Endothelial cell of umbilical vein (primary cell): ENCODE measurements at regions not wholly inside any gene's neighbourhood (a gene's known extent, or its start where the extent isn't known, plus 50 kb on each side); places are given as distances from the start of the nearest gene placed in this dataset.
A peak's percentile ranks its signal among the peaks of the same experiment; 100 is the strongest.

Experiments used
- EZH2 ChIP-seq: IDR thresholded peaks from 2 replicates; pipeline ENCODE4 v1.6.1; 2012; ENCODE audit warnings: borderline replicate concordance, low read depth, mild to moderate bottlenecking, moderate library complexity, low read length, inconsistent platforms; ENCODE audit not compliant: severe bottlenecking
- GATA2 ChIP-seq: IDR thresholded peaks from 2 replicates; pipeline ENCODE4 v1.7.0; 2011; ENCODE audit warnings: low read depth, mild to moderate bottlenecking, moderate library complexity, mixed read lengths, low read length; ENCODE audit not compliant: insufficient read length, insufficient read depth
- POLR2A ChIP-seq: IDR thresholded peaks from 2 replicates; pipeline ENCODE4 v1.6.1; 2012; ENCODE audit warnings: low read depth, mild to moderate bottlenecking, control low read depth, low read length
- POLR2AphosphoS5 ChIP-seq: IDR thresholded peaks from 2 replicates; pipeline ENCODE4 v1.6.1; 2012; ENCODE audit warnings: low read depth, mild to moderate bottlenecking, control low read depth, low read length, moderate library complexity; ENCODE audit not compliant: insufficient read depth
- TF ChIP-seq, protein P1 (sequence below), 2 donors: IDR thresholded peaks; 1 replicate in 1 of 2; 2 replicates in 1 of 2; pipeline ENCODE4 v1.5.1; 2011; ENCODE audit warnings: low read length in 2 of 2, mild to moderate bottlenecking in 2 of 2, moderate library complexity in 2 of 2, control low read depth in 1 of 2, inconsistent platforms in 1 of 2, low read depth in 1 of 2; ENCODE audit not compliant: insufficient read depth in 1 of 2; ENCODE audit errors: extremely low read depth in 1 of 2
- TF ChIP-seq, protein P2 (sequence below): IDR thresholded peaks from 2 replicates; pipeline ENCODE4 v1.6.1; 2011; ENCODE audit not compliant: insufficient read depth, insufficient read length

DNA sequence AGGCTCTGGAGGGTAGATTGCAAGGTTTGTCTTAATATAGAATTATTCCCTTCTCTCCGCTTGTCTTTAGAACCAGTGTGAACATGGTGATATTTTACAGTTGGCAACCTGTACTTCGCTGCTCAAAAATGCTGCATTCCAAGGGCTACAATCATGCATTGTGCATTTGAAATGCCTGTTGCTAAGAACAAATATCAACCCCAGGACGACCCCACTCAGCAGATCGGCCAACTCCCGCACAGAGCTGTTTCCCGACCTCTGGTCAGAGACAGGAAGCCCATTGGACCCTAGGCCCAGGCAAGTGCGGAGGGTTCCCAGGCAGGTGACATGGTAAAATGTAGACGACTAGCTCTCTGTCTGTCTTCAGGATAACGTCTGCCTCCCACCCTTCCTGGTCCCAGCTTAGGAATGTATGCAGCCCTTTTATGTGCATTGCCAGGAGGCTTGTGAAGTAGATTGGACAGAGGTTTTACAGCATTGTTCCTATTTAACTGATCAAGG, 263.5 kb downstream of the FOXO1 start:
- TF ChIP-seq POLR2A (no peak), POLR2AphosphoS5 (peak; percentile 26), GATA2 (no peak), EZH2 (no peak)
- TF ChIP-seq, protein P1, sequence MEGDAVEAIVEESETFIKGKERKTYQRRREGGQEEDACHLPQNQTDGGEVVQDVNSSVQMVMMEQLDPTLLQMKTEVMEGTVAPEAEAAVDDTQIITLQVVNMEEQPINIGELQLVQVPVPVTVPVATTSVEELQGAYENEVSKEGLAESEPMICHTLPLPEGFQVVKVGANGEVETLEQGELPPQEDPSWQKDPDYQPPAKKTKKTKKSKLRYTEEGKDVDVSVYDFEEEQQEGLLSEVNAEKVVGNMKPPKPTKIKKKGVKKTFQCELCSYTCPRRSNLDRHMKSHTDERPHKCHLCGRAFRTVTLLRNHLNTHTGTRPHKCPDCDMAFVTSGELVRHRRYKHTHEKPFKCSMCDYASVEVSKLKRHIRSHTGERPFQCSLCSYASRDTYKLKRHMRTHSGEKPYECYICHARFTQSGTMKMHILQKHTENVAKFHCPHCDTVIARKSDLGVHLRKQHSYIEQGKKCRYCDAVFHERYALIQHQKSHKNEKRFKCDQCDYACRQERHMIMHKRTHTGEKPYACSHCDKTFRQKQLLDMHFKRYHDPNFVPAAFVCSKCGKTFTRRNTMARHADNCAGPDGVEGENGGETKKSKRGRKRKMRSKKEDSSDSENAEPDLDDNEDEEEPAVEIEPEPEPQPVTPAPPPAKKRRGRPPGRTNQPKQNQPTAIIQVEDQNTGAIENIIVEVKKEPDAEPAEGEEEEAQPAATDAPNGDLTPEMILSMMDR (IDR thresholded peaks at IDR 0.05; ENCODE audit: extremely low read depth in 1 of 2, insufficient read depth in 1 of 2, low read depth in 1 of 2, low read length in 2 of 2), result no peak
- TF ChIP-seq, protein P2, sequence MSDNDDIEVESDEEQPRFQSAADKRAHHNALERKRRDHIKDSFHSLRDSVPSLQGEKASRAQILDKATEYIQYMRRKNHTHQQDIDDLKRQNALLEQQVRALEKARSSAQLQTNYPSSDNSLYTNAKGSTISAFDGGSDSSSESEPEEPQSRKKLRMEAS, result no peak
